ENCODE measurements at regions not wholly inside any gene's neighbourhood (a gene's known extent, or its start where the extent isn't known, plus 50 kb on each side); places are given as distances from the start of the nearest gene placed in this dataset.

GRCh38 chr1:168879896-168880734 is 151.1 kb upstream of the DPT start:
- H3K9me3 Mint-ChIP-seq (ENCODE audit: unreplicated experiment): no peaks in the 10 kb centered on the region
- CTCF ChIA-PET: interaction anchor here (0.7 to 1.1 kb wide), 3 partner anchors 57 to 675 kb away, joined by 3 to 4 read pairs (median 3); no protein-coding TSS in a partner anchor
- no peaks in the 10 kb centered on the region for H3K36me3 Mint-ChIP-seq (ENCODE audit: insufficient read depth, unreplicated experiment)
- H3K27me3 Mint-ChIP-seq (ENCODE audit: insufficient read depth, unreplicated experiment): no peaks in the 10 kb centered on the region
- POLR2A ChIA-PET: interaction anchor here (1.6 kb wide), 1 partner anchor 13 kb away, joined by 4 read pairs; no protein-coding TSS in a partner anchor
- no peak for DNase-seq (ENCODE audit: unreplicated experiment)
- intact Hi-C loops (cut with micrococcal nuclease): no loop called here
- no TSS peak for BruUV-seq (replicated peaks)
- H3K4me3 Mint-ChIP-seq (ENCODE audit: unreplicated experiment): no peak overlapping the region
- H3K4me1 Mint-ChIP-seq (ENCODE audit: insufficient read depth, unreplicated experiment): no peaks in the 10 kb centered on the region
- no peak overlapping the region for H3K27ac Mint-ChIP-seq (ENCODE audit: low read depth, unreplicated experiment)
- TF ChIP-seq CTCF (IDR thresholded peaks at IDR 0.05; ENCODE audit: unreplicated experiment): no peak

GRCh38 chr1:168881656-168882260 is 152.8 kb upstream of the DPT start:
- Mint-ChIP-seq H3K27me3 (ENCODE audit: insufficient read depth, unreplicated experiment) (no peaks in the 10 kb centered on the region), H3K36me3 (ENCODE audit: insufficient read depth, unreplicated experiment) (no peaks in the 10 kb centered on the region), H3K27ac (ENCODE audit: low read depth, unreplicated experiment) (no peak overlapping the region), H3K9me3 (ENCODE audit: unreplicated experiment) (no peaks in the 10 kb centered on the region), H3K4me3 (ENCODE audit: unreplicated experiment) (no peak overlapping the region), H3K4me1 (ENCODE audit: insufficient read depth, unreplicated experiment) (no peaks in the 10 kb centered on the region)
- BruUV-seq (replicated peaks): no TSS peak
- intact Hi-C loops (cut with micrococcal nuclease): no loop called here
- ChIA-PET POLR2A (interaction anchor here (1.4 kb wide), 1 partner anchor 17 kb away, joined by 4 read pairs; no protein-coding TSS in a partner anchor), CTCF (interaction anchor here (1.1 to 1.2 kb wide), 3 partner anchors 35 to 227 kb away, joined by 3 to 4 read pairs (median 3); no protein-coding TSS in a partner anchor)
- DNase-seq (ENCODE audit: unreplicated experiment): no peak
- no peak for TF ChIP-seq CTCF (IDR thresholded peaks at IDR 0.05; ENCODE audit: unreplicated experiment)

GRCh38 chr1:168887381-168887780 is 158.4 kb upstream of the DPT start:
- Mint-ChIP-seq H3K27ac (ENCODE audit: low read depth, unreplicated experiment) (no peak overlapping the region), H3K9me3 (ENCODE audit: unreplicated experiment) (no peaks in the 10 kb centered on the region), H3K4me1 (ENCODE audit: insufficient read depth, unreplicated experiment) (no peaks in the 10 kb centered on the region), H3K36me3 (ENCODE audit: insufficient read depth, unreplicated experiment) (no peaks in the 10 kb centered on the region), H3K4me3 (ENCODE audit: unreplicated experiment) (no peak overlapping the region), H3K27me3 (ENCODE audit: insufficient read depth, unreplicated experiment) (no peaks in the 10 kb centered on the region)
- intact Hi-C loops (cut with micrococcal nuclease): no loop called here
- DNase-seq (ENCODE audit: unreplicated experiment): no peak
- POLR2A ChIA-PET: interaction anchor here (0.6 kb wide), 1 partner anchor 220 kb away, joined by 3 read pairs; no protein-coding TSS in a partner anchor
- TF ChIP-seq CTCF (IDR thresholded peaks at IDR 0.05; ENCODE audit: unreplicated experiment): no peak
- CTCF ChIA-PET: interaction anchor here (0.7 kb wide), 1 partner anchor 256 kb away, joined by 3 read pairs; no protein-coding TSS in a partner anchor
- BruUV-seq (replicated peaks): no TSS peak

GRCh38 chr1:168888418-168888817 is 159.4 kb upstream of the DPT start:
- H3K36me3 Mint-ChIP-seq (ENCODE audit: insufficient read depth, unreplicated experiment): no peaks in the 10 kb centered on the region
- no peak overlapping the region for H3K27ac Mint-ChIP-seq (ENCODE audit: low read depth, unreplicated experiment)
- CTCF ChIA-PET: interaction anchor here (0.5 to 1.5 kb wide), 3 partner anchors 37 to 458 kb away, joined by 3 read pairs; no protein-coding TSS in a partner anchor
- POLR2A ChIA-PET: no interaction called here
- peaks cover 6% of the 10 kb centered on the region for H3K4me1 Mint-ChIP-seq (ENCODE audit: insufficient read depth, unreplicated experiment)
- no peak for TF ChIP-seq CTCF (IDR thresholded peaks at IDR 0.05; ENCODE audit: unreplicated experiment)
- DNase-seq (ENCODE audit: unreplicated experiment): no peak
- no peaks in the 10 kb centered on the region for H3K27me3 Mint-ChIP-seq (ENCODE audit: insufficient read depth, unreplicated experiment)
- no TSS peak for BruUV-seq (replicated peaks)
- H3K9me3 Mint-ChIP-seq (ENCODE audit: unreplicated experiment): no peaks in the 10 kb centered on the region
- intact Hi-C loops (cut with micrococcal nuclease): no loop called here
- H3K4me3 Mint-ChIP-seq (ENCODE audit: unreplicated experiment): no peak overlapping the region
